Activated naive CD8-positive, alpha-beta T cell treated with anti-CD3 and anti-CD28 coated beads, Interleukin-2, amount 50 U/mL, for 24 hours (primary cell): ENCODE measurements at regions not wholly inside any gene's neighbourhood (a gene's known extent, or its start where the extent isn't known, plus 50 kb on each side); places are given as distances from the start of the nearest gene placed in this dataset.
A peak's percentile ranks its signal among the peaks of the same experiment; 100 is the strongest.
"Not testable (repeated sequence)": the region's sequence is repeated elsewhere in the genome, so short reads cannot be mapped to it uniquely, and the experiment has no call there.

ENCODE experiments used
- ATAC-seq: fragments of 150-1000 bp; cut with Tn5 transposase; one replicate; pipeline ENCODE4 v1.10.0; 2021
- DNase-seq: peaks from one replicate; pipeline ENCODE4 v3.0.0; 2021
- H3K27ac Mint-ChIP-seq: one replicate; pipeline ENCODE4 v1.8.0; 2021; ENCODE audit warnings: mild to moderate bottlenecking, mixed read lengths
- H3K27me3 Mint-ChIP-seq: one replicate; pipeline ENCODE4 v1.8.0; 2021; ENCODE audit warnings: mixed read lengths
- H3K36me3 Mint-ChIP-seq: one replicate; pipeline ENCODE4 v1.8.0; 2021; ENCODE audit warnings: low read depth, mixed read lengths
- H3K4me1 Mint-ChIP-seq: one replicate; pipeline ENCODE4 v1.8.0; 2021; ENCODE audit warnings: mixed read lengths
- H3K4me3 Mint-ChIP-seq: one replicate; pipeline ENCODE4 v1.8.0; 2021; ENCODE audit warnings: mild to moderate bottlenecking, moderate library complexity, mixed read lengths
- H3K9me3 Mint-ChIP-seq: one replicate; pipeline ENCODE4 v1.8.0; 2021; ENCODE audit warnings: mixed read lengths

DNA sequence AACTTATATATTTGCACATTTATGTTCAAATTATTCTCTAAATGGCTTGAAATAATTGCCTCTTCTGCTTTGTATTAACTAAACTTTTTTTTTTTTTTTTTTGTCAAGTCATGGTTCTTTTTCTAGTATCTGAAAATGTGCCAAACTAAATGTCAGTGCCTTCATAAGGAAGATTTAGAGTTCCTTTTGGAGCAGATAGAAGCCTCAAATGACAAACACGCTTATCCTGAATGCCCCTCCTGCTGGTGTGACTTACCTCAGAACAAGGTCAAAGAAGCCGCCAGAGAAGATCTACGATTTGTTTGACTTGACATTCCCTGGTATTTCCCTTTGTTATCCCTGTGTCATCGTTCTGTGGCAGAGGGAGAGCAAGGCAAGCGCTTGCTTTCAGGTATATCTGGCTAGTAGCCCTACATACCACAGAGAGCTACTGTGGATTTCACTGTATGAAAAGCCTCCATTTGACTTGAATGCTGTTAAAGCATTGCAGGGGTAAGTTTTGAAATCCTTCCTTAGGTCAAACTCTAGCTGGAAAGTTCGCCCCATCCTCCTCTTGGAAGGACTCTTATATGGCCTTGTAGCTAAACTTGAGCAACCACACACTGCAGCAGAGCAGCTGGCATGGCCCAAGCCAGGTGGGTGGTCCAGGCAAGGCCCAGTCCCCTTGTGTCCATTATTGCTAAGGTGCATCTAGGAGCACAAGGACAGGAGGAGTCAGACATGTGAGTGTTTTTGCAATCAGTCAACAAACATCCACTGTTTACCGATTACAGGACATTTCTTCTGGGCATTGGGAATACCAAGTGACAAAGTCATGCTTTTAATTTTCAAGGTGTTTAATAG is 285.4 kb upstream of the USP25 start:
- Mint-ChIP-seq H3K4me1 (peaks cover 19% of the 10 kb centered on the region), H3K9me3 (peaks cover 11% of the 10 kb centered on the region), H3K27ac (no peak overlapping the region), H3K36me3 (peaks cover 2% of the 10 kb centered on the region), H3K27me3 (no peaks in the 10 kb centered on the region), H3K4me3 (no peak overlapping the region)
- ATAC-seq = no peak
- no peak for DNase-seq

DNA sequence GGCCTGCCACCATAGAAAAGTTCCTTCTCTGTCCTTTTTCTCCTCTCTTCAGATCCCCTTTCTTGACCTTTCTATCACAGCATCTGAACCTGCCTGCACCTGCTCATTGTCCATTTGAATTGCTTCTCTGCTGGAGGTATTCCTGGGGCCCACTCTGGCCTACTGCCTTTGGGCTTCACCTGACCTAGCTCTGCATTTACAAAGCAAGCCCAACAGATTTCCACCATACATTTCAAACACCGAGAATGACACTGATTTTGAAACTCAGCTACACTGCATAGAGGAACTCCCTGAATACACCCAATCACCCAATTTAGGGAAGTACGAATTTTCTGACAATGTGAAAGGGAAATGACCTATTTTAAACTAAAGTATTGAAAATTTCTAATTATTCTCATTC is 284.5 kb upstream of the USP25 start:
- H3K4me1 Mint-ChIP-seq = peaks cover 16% of the 10 kb centered on the region
- H3K36me3 Mint-ChIP-seq = peaks cover 2% of the 10 kb centered on the region
- H3K9me3 Mint-ChIP-seq = peaks cover 11% of the 10 kb centered on the region
- H3K27me3 Mint-ChIP-seq = no peaks in the 10 kb centered on the region
- ATAC-seq (no peak), DNase-seq (no peak)
- no peak overlapping the region for H3K4me3 Mint-ChIP-seq
- H3K27ac Mint-ChIP-seq = no peak overlapping the region

DNA sequence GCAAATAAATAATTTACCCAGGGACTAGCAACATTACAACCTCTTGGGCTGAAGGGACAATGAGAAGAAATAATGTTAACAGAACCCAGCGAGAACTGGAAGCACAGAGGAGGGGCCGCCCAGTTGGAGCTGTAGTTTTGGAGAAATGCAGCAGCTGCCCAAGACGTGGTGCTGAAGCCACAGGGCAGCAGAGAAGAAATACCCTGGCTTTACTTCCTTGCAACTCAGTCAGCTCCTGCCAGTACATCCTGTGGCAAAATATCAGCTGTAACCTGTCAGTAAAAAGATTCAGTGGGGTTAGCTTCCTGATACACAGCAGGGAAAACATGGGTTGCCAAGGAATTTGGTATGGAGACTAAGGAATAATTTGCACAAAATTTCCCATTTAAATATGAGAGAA is 283.6 kb upstream of the USP25 start:
- Mint-ChIP-seq H3K4me1 (peaks cover 10% of the 10 kb centered on the region), H3K36me3 (peaks cover 2% of the 10 kb centered on the region), H3K9me3 (peaks cover 11% of the 10 kb centered on the region), H3K27ac (no peak overlapping the region), H3K27me3 (no peaks in the 10 kb centered on the region), H3K4me3 (no peak overlapping the region)
- no peak for ATAC-seq
- DNase-seq = no peak

DNA sequence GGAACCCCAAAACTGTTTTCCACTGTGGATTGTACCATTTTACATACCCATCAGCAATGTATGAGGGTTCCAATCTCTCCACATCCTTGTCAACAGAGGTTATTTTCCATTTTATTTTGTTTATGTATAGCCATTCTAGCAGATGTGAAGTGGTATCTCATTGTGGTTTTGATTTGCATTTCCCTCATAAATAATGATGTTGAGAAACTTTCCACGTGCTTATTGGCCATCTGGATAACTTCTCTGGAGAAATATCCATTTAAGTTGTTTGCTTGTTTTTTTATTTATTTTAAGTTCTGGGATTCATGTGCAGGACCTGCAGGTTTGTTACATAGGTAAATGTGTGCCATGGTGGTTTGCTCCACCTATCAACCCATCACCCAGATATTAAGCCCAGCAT is 280.2 kb upstream of the USP25 start:
- DNase-seq = no peak
- Mint-ChIP-seq H3K27me3 (no peaks in the 10 kb centered on the region), H3K4me3 (no peak overlapping the region), H3K9me3 (peaks cover 11% of the 10 kb centered on the region), H3K27ac (no peak overlapping the region), H3K4me1 (peaks cover 3% of the 10 kb centered on the region), H3K36me3 (peaks cover 2% of the 10 kb centered on the region)
- no peak for ATAC-seq

DNA sequence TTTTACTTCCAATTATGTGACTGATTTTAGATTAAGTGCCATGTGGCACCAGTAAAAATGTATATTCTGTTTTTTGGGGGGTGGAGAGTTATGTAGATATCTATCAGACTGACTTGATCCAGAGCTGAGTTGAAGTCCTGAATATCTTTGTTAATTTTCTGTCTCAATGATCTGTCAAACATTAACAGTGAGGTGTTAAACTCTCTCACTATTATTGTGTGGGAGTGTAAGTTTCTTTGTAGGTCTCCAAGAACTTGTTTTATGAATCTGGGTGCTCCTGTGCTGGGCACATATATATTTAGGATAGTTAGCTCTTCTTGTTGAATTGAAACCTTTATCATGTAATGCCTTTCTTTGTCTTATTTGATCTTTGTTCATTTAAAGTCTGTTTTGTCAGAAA is 276.5 kb upstream of the USP25 start:
- DNase-seq (no peak), ATAC-seq (no peak)
- H3K4me1 Mint-ChIP-seq = no peaks in the 10 kb centered on the region
- no peak overlapping the region for H3K4me3 Mint-ChIP-seq
- H3K27me3 Mint-ChIP-seq = no peaks in the 10 kb centered on the region
- H3K36me3 Mint-ChIP-seq = peaks cover under 1% of the 10 kb centered on the region
- H3K9me3 Mint-ChIP-seq = peaks cover 9% of the 10 kb centered on the region
- no peak overlapping the region for H3K27ac Mint-ChIP-seq

DNA sequence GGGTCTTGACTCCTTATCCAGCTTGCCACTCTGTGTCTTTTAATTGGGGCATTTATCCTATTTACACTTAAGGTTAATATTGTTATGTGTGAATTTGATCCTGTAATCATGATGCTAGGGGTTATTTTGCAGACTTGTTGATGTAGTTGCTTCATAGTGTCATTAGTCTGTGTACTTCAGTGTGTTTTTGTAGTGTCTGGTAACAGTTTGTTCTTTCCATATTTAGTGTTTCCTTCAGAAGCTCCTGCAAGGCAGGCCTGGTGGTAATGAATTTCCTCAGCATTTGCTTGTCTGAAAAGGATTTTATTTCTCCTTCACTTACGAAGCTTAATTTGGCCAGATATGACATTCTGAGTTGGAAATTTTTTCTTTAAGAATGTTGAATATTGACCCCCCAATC is 276.0 kb upstream of the USP25 start:
- not testable (repeated sequence) for H3K36me3 Mint-ChIP-seq, H3K4me3 Mint-ChIP-seq, DNase-seq, ATAC-seq, H3K4me1 Mint-ChIP-seq, H3K9me3 Mint-ChIP-seq, H3K27ac Mint-ChIP-seq, H3K27me3 Mint-ChIP-seq

DNA sequence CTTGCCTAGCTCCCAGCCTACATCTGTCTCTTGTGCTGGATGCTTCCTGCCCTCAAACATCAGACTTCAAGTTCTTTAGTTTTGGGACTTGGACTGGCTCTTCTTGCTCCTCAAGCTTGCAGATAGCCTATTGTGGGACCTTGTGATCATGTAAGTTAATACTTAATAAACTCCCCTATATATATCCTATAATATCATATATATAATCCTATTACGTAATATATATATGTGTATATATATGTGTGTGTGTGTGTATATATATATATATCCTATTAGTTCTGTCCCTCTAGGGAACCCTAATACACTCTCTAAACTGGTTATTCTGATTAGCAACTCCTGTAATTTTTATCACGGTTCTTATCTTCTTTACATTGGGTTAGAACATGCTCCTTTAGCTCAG is 274.9 kb upstream of the USP25 start:
- H3K4me1 Mint-ChIP-seq, DNase-seq, H3K36me3 Mint-ChIP-seq, H3K9me3 Mint-ChIP-seq, H3K27ac Mint-ChIP-seq, H3K27me3 Mint-ChIP-seq, H3K4me3 Mint-ChIP-seq, ATAC-seq: not testable (repeated sequence)

DNA sequence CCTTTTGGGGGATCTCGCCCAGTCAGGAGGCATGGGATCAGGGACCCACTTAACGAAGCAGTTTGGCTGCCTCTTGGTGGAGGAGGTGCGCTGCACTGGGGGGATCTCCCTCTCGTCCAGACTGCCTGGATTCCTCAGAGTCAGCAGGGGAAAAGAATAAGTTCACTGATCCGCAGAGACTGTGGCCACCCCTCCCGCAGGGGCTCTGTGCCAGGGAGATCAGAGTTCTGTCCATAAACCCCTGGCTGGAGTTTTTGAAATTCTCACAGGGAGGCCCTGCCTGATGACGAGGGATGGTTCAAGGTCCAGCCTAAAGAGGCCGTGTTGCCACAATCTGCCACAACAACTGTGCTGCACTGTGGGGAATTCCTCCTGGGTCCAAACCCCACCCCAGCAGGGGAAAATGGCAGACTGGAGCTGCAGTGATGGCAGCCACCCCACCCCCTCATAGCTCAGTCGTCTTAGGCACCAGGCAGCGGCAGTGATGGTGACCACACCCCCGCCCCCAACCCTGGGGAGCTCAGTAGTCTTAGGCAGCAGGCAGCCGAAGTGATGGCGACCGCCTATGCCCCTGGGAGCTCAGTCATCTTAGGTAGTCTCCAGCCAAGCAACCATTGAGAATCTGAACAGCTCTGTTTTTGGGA is 273.8 kb upstream of the USP25 start:
- H3K4me1 Mint-ChIP-seq = no peaks in the 10 kb centered on the region
- no peaks in the 10 kb centered on the region for H3K9me3 Mint-ChIP-seq
- H3K27me3 Mint-ChIP-seq = no peaks in the 10 kb centered on the region
- H3K27ac Mint-ChIP-seq = no peak overlapping the region
- no peak for ATAC-seq
- no peaks in the 10 kb centered on the region for H3K36me3 Mint-ChIP-seq
- no peak for DNase-seq
- H3K4me3 Mint-ChIP-seq = no peak overlapping the region

DNA sequence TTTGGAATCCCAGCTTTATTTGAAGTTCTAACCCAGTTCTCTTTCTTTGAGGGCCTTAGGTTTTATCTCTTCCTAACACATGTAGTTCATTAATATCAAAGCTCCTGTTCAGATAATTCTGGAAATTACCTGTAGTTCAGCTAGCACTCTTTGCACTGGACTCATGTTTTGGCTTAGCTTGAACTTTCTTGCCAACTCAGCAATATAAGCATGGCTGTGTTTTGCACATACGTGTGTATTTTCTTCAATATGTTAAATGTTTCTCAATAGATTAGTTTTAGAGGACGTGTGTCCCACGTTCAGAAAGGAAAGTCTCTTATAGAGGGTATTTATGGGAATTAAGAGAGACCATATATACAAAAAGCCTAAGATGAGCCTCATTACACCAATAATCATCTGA is 271.8 kb upstream of the USP25 start:
- H3K27ac Mint-ChIP-seq = no peak overlapping the region
- no peaks in the 10 kb centered on the region for H3K36me3 Mint-ChIP-seq
- H3K9me3 Mint-ChIP-seq = no peaks in the 10 kb centered on the region
- no peaks in the 10 kb centered on the region for H3K4me1 Mint-ChIP-seq
- H3K4me3 Mint-ChIP-seq = no peak overlapping the region
- no peaks in the 10 kb centered on the region for H3K27me3 Mint-ChIP-seq
- ATAC-seq (no peak), DNase-seq (no peak)

DNA sequence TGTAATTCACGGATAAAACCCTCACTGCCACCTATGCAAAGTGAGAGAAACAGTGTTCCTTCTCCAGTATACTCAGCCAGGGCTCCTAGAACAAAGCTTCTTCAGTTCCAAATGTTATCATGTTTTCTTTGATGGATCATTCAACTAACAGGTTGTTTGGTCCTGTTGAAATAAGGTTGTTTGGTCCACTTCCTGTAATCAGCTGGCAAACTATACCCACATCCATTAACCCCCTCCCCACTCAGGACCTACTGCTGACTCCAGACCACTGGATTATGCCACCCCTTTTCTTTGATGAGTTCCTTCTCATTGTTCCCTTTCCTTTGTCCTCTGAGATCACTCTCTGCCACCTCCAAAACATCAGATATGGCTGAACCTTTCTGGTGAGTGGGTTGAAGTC is 267.7 kb upstream of the USP25 start:
- no peaks in the 10 kb centered on the region for H3K9me3 Mint-ChIP-seq
- DNase-seq (no peak), ATAC-seq (no peak)
- H3K4me1 Mint-ChIP-seq = no peaks in the 10 kb centered on the region
- no peak overlapping the region for H3K27ac Mint-ChIP-seq
- no peaks in the 10 kb centered on the region for H3K36me3 Mint-ChIP-seq
- no peak overlapping the region for H3K4me3 Mint-ChIP-seq
- H3K27me3 Mint-ChIP-seq = no peaks in the 10 kb centered on the region

DNA sequence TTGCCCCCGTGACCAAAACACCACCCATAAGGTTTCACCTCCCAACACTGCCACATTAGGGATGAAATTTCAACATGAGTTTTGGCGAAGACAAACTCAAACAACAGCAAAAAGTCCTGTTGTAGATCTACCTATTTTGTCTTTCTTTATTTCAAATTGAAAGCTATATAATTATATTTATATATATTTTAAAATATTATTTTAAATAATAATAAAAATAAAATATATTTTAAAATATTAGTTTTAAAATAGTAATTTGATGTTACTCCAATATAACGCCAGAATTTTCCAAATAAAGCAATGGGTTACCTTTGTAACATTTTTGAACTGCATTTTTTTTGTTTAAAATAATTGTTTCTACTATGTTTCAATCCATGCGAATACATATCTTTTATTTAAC is 263.5 kb upstream of the USP25 start:
- DNase-seq = no peak
- no peak for ATAC-seq
- Mint-ChIP-seq H3K27me3 (peaks cover 2% of the 10 kb centered on the region), H3K4me3 (no peak overlapping the region), H3K36me3 (no peaks in the 10 kb centered on the region), H3K9me3 (no peaks in the 10 kb centered on the region), H3K27ac (no peak overlapping the region), H3K4me1 (no peaks in the 10 kb centered on the region)

DNA sequence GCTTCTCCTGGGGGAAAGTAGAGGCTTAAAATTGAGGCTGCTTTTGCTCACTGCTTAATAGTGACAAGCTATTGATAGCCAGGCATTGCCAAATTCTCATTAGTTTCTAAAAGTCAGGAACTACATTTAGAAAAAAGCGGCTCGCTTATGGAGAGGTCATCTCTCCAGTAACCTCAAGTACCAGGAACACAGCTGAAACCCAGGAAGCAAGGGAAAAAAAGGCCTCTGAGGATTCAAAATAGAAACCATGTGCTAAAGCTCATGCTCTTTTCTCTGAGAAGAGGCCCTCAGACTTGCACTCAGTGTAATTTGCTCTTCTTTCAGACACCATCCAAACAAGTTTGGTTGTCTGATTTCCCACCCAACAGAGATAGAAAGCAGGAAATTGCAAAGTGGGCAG is 261.4 kb upstream of the USP25 start:
- ATAC-seq (no peak), DNase-seq (no peak)
- no peak overlapping the region for H3K4me3 Mint-ChIP-seq
- H3K4me1 Mint-ChIP-seq = no peaks in the 10 kb centered on the region
- no peaks in the 10 kb centered on the region for H3K9me3 Mint-ChIP-seq
- H3K27me3 Mint-ChIP-seq = peaks cover 6% of the 10 kb centered on the region
- no peaks in the 10 kb centered on the region for H3K36me3 Mint-ChIP-seq
- H3K27ac Mint-ChIP-seq = no peak overlapping the region

DNA sequence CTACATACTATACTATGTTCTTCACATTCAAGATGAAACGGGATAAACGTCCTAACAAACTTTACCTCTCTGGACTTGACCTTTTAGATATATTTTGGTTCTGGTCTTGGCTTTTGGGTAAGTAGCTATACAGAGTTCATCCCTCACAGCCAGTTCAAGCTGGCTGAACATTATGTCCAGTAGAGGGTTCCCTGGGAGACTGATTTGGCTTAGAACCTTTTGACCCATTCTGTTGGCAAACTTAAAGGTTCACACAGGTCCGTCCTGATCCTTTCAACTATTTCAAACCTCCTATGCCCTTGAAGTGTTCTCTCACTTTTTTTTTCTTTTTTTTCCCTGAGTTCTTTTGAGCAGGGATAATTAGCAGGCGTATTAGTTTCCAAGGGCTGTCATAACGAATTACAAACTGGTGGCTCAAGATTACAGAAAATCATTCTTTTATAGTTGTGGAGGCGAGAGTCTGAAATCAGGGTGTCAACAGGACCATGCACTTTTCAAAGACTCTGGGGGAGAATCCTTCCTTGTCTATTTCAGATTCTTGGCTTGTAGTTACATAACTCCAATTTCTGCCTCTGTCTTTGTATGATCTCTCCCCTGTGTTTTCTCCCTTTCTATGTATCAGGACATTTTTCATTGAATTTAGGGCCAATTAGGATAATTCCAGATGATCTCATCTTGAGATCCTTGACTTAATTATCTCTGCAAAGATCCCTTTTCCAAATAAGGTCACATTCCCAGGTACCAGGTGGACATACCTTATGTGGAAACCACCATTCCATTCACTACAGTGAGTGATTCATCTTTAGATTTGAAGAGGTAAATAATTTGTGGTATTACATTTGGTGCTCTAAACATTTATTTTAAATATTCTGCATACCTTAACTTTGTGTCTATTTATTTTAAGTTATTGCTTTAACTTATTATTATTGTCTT is 257.4 kb upstream of the USP25 start:
- H3K9me3 Mint-ChIP-seq = peaks cover 11% of the 10 kb centered on the region
- no peak overlapping the region for H3K27ac Mint-ChIP-seq
- no peaks in the 10 kb centered on the region for H3K4me1 Mint-ChIP-seq
- no peak for DNase-seq
- H3K27me3 Mint-ChIP-seq = peaks cover 8% of the 10 kb centered on the region
- peaks cover 2% of the 10 kb centered on the region for H3K36me3 Mint-ChIP-seq
- no peak for ATAC-seq
- no peak overlapping the region for H3K4me3 Mint-ChIP-seq

DNA sequence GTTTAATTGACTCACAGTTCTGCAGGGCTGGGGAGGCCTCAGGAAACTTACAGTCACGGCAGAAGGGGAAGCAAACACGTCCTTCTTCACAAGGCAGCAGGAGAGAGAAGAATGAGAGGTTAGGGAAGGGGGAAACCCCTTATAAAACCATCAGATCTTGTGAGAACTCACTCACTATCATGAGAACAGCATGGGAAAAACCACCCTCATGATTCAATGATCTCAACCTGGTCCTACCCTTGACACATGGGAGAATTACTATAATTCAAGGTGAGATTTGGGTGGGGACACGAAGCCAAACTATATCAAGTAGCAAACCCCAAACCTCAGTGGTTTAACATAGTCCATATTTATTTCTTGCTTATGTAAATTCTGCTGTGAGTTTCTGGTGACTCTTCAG is 252.0 kb upstream of the USP25 start:
- not testable (repeated sequence) for H3K27me3 Mint-ChIP-seq, H3K4me3 Mint-ChIP-seq, H3K27ac Mint-ChIP-seq, DNase-seq, H3K36me3 Mint-ChIP-seq
- peaks cover 24% of the 10 kb centered on the region for H3K9me3 Mint-ChIP-seq
- H3K4me1 Mint-ChIP-seq = peaks cover 25% of the 10 kb centered on the region
- peak; percentile 47 for ATAC-seq

DNA sequence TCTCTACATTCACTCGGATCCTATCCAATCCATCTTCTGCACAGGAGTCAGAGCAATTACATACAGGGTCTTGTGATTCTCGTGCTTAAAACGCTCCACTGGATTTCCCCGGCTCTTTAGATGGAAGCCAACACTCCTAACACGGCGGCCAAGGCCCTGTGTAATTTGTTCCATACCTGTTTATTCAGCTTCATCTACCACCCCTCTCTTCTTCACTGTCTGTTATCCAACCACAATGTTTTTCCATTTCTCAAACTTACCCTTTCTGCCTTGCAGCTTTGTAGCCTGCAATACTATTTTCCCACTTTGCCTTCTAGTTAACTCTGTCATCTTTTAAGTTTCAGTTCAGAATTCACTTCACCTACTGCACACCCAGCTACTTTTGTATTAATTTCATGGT is 249.6 kb upstream of the USP25 start:
- peak overlapping the region; percentile 9 for H3K4me3 Mint-ChIP-seq
- H3K4me1 Mint-ChIP-seq = peaks cover 27% of the 10 kb centered on the region
- peak overlapping the region; percentile 59 for H3K27ac Mint-ChIP-seq
- peaks cover 24% of the 10 kb centered on the region for H3K9me3 Mint-ChIP-seq
- ATAC-seq (peak; percentile 84), DNase-seq (peak; percentile 8)
- no peaks in the 10 kb centered on the region for H3K27me3 Mint-ChIP-seq
- peaks cover 6% of the 10 kb centered on the region for H3K36me3 Mint-ChIP-seq
